Calu3 (cell line): ENCODE measurements at regions not wholly inside any gene's neighbourhood (a gene's known extent, or its start where the extent isn't known, plus 50 kb on each side); places are given as distances from the start of the nearest gene placed in this dataset.
"Not testable (repeated sequence)": the region's sequence is repeated elsewhere in the genome, so short reads cannot be mapped to it uniquely, and the experiment has no call there.

Source experiments
- BruUV-seq: library from RNA; stranded (reverse); fragments of 400-500 nt; replicated peaks from 2 replicates; lab custom pipeline; 2021; lab: Mats Ljungman, UMichigan
- CTCF ChIA-PET: fragments of 300-600 bp; sonication (Branson Sonifier 250); formaldehyde crosslinking; loops from one replicate; lab custom pipeline; 2022; ENCODE audit warnings: antibody characterized with exemption; lab: Charles Lee
- DNase-seq: peaks from one replicate; pipeline ENCODE4 v3.0.0; 2022
- H3K27ac Mint-ChIP-seq: one replicate; pipeline ENCODE4 v1.8.0; 2022; ENCODE audit warnings: mixed read lengths; ENCODE audit not compliant: unreplicated experiment
- H3K27me3 Mint-ChIP-seq: one replicate; pipeline ENCODE4 v1.8.0; 2022; ENCODE audit warnings: mixed read lengths; ENCODE audit not compliant: unreplicated experiment
- H3K36me3 Mint-ChIP-seq: one replicate; pipeline ENCODE4 v1.8.0; 2022; ENCODE audit warnings: mild to moderate bottlenecking, moderate library complexity, mixed read lengths; ENCODE audit not compliant: insufficient read depth, unreplicated experiment
- H3K4me1 Mint-ChIP-seq: one replicate; pipeline ENCODE4 v1.8.0; 2022; ENCODE audit warnings: mild to moderate bottlenecking, low read depth, mixed read lengths; ENCODE audit not compliant: unreplicated experiment
- H3K4me3 Mint-ChIP-seq: one replicate; pipeline ENCODE4 v1.8.0; 2022; ENCODE audit warnings: mild to moderate bottlenecking, low read depth, moderate library complexity, mixed read lengths; ENCODE audit not compliant: unreplicated experiment
- H3K9me3 Mint-ChIP-seq: one replicate; pipeline ENCODE4 v1.8.0; 2022; ENCODE audit warnings: low read depth, mixed read lengths; ENCODE audit not compliant: unreplicated experiment
- CTCF ChIP-seq: fragments of 200-600 bp; IDR thresholded peaks from one replicate; pipeline ENCODE4 v1.8.0; 2022; ENCODE audit warnings: antibody characterized with exemption; ENCODE audit not compliant: unreplicated experiment
- intact Hi-C: fragments of 100-400 bp; cut with micrococcal nuclease; formaldehyde crosslinking; loops from one replicate; pipeline ENCODE4 v1.10.0; 2022; ENCODE audit not compliant: unreplicated experiment

- Mint-ChIP-seq H3K4me1 (peaks cover 7% of the 10 kb centered on the region), H3K4me3 (no peak overlapping the region), H3K27me3 (no peaks in the 10 kb centered on the region), H3K27ac (no peak overlapping the region), H3K9me3 (no peaks in the 10 kb centered on the region), H3K36me3 (no peaks in the 10 kb centered on the region)
- no peak for TF ChIP-seq CTCF
- intact Hi-C loops: no loop called here
- DNase-seq: no peak
- no TSS peak for BruUV-seq
- CTCF ChIA-PET: no interaction called here
Measured at GRCh38 chr7:94706996-94707740, 51.2 kb upstream of the SGCE start.

DNA sequence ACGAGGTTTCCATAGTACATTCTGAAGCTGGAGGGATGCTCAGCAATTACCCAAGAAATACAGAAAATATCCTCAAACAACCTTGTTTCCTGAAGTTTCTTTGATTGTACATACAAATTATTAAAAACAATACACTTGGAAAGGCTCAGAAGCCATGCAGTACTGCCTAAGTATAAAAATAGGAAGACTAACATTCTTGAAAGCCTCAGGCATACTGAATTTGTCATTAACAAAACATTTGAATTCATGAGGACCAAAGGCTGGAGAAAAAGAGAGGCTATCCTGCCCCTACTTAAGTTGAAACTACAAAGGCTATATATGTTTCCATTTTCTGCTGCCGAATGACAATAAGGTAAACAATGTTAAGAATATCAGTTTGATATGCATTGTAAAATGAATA lies 54.3 kb upstream of the SGCE start:
- Mint-ChIP-seq H3K9me3 (no peaks in the 10 kb centered on the region), H3K36me3 (no peaks in the 10 kb centered on the region), H3K4me3 (no peak overlapping the region), H3K27me3 (no peaks in the 10 kb centered on the region), H3K27ac (no peak overlapping the region), H3K4me1 (no peaks in the 10 kb centered on the region)
- CTCF ChIA-PET: no interaction called here
- TF ChIP-seq CTCF: no peak
- intact Hi-C loops: no loop called here
- DNase-seq: no peak
- no TSS peak for BruUV-seq

DNA sequence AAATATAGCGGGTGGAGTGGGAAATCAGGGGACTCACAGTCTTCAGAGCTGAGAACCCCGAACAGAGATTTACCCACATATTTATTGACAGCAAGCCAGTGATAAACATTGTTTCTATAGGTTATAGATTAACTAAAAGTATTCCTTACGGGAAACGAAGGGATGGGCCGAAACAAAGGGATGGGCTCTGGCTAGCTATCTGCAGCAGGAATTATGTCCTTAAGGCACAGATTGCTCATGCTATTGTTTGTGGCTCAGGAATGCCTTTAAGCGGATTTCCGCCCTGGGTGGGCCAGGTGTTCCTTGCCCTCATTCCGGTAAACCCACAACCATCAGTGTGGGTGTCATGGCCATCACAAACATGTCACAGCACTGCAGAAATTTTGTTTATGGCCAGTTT lies 66.4 kb upstream of the SGCE start:
- H3K4me1 Mint-ChIP-seq, DNase-seq, CTCF ChIA-PET, H3K36me3 Mint-ChIP-seq, H3K9me3 Mint-ChIP-seq, BruUV-seq, intact Hi-C loops, H3K27me3 Mint-ChIP-seq, H3K27ac Mint-ChIP-seq, H3K4me3 Mint-ChIP-seq: not testable (repeated sequence)

DNA sequence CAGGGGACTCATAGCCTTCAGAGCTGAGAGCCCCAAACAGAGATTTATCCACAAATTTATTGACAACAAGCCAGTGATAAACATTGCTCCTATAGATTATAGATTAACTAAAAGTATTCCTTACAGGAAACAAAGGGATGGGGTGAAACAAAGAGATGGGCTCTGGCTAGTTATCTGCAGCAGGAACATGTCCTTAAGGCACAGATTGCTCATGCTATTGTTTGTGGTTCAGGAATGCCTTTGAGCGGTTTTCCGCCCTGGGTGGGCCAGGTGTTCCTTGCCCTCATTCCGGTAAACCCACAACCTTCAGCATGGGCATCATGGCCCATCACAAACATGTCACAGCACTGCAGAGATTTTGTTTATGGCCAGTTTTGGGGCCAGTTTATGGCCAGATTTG lies 73.0 kb upstream of the SGCE start:
- BruUV-seq, CTCF ChIA-PET, DNase-seq, intact Hi-C loops, H3K4me3 Mint-ChIP-seq, H3K27me3 Mint-ChIP-seq, H3K9me3 Mint-ChIP-seq, H3K36me3 Mint-ChIP-seq, H3K27ac Mint-ChIP-seq: not testable (repeated sequence)
- peaks cover 16% of the 10 kb centered on the region for H3K4me1 Mint-ChIP-seq

GRCh38 chr7:94738071-94738470 lies 82.1 kb upstream of the SGCE start:
- CTCF ChIA-PET: no interaction called here
- TF ChIP-seq CTCF: no peak
- Mint-ChIP-seq H3K36me3 (no peaks in the 10 kb centered on the region), H3K27ac (no peak overlapping the region), H3K4me1 (peaks cover 11% of the 10 kb centered on the region), H3K27me3 (no peaks in the 10 kb centered on the region), H3K9me3 (no peaks in the 10 kb centered on the region), H3K4me3 (no peak overlapping the region)
- intact Hi-C loops: no loop called here
- no TSS peak for BruUV-seq
- DNase-seq: no peak
